ENCODE measurements at regions not wholly inside any gene's neighbourhood (a gene's known extent, or its start where the extent isn't known, plus 50 kb on each side); places are given as distances from the start of the nearest gene placed in this dataset.
"Not testable (repeated sequence)": the region's sequence is repeated elsewhere in the genome, so short reads cannot be mapped to it uniquely, and the experiment has no call there.

GRCh38 chr1:178609015-178609414 lies 96.1 kb downstream of the TEX35 start:
- DNase-seq = no peak

- DNase-seq = not testable (repeated sequence)
Measured at GRCh38 chr1:178610690-178611410, 97.9 kb downstream of the TEX35 start.

DNA sequence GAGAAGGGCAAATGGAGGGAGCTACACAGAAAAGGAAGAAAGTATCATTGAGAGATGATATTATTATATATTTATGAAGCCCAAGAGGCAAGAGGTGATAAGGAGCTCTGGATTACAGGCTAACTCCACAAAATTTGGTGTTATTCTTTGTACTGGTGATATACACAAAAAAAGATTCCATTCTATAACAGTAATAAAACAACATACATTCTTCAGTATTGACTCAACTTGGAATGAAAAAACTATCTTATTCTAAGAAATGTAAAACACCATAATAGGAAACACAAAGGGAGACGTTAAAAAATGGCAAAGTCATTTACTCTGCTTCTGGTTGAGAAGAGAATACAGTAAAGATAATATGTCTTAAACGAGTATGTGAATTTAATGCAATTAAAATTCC lies 99.4 kb downstream of the TEX35 start:
- no peak for DNase-seq

DNA sequence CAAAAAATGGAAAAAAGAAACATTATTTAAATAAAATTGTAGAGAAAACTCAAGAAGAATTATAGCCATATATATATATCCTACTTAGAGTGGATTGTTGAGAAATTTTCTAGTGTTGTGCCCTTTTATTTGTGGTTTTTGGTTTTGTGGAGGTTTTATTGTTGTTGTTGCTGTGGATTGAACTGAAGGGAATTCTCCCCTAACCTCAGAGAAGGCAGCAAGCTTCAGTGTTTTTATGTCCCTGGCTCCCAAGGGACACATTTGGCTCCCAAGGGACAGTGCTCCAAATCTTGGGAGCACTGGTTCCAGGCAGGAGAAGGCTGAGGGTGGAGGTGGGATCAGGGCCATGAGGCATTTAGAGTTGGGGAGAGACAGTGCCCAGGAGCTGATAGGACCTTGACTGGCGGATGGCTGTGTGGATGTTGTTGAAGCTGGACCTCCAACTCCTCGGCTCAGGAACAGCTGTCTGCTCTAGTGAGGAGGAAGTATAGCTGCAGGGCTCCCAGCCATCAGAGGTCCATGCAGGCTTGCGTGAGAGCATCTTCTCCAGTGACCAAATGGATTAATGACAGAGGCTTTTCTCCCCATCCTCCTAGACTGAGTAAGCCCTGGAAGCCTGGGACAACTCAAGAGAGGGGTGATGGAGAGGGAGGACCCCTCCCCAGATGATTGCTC lies 100.5 kb downstream of the TEX35 start:
- DNase-seq = no peak

GRCh38 chr1:178614286-178614685 lies 101.4 kb downstream of the TEX35 start:
- DNase-seq = no peak

GRCh38 chr1:178619042-178619927 lies 105.8 kb upstream of the RALGPS2 start:
- no peak for DNase-seq

DNA sequence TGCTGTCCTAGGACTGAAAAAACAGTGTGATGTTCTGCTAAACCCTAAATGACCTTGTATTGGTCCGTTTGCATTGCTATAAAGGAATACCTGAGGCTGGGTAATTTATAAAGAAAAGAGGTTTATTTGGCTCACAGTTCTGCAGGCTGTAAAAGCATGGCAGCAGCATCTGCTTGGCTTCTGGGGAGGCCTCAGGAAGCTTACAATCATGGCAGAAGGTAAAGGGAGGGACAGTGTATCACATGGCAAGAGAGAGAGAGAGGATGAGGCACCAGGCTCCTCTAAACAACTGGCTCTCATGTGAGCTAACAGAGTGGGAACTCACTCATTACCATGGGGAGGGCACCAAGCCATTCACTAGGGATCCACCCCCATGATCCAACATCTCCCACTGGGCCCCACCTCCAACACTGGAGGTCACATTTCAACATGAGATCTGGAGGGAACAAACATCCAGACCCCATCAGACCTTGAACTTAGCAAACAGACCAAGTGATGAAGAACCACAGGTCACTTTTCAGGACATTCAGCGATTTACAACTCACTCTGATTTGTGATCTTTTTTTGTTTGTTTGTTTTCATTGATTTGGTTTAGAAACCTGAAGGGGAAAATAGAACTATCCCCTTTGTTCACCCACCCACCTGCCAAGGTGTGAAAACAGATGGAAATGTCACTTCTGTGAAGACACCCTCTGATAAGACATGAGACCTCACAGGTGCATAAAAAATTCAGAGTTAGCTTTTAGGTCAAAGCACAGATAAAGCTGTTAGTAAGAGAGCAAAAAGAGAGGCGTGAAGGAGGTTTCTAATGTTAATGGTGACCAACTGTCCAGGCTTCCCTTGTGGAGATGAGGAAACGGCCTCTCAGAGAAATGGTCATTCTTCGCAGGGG lies 104.2 kb upstream of the RALGPS2 start:
- DNase-seq = no peak

- DNase-seq = no peak
Measured at GRCh38 chr1:178621822-178622221, 103.2 kb upstream of the RALGPS2 start.

DNA sequence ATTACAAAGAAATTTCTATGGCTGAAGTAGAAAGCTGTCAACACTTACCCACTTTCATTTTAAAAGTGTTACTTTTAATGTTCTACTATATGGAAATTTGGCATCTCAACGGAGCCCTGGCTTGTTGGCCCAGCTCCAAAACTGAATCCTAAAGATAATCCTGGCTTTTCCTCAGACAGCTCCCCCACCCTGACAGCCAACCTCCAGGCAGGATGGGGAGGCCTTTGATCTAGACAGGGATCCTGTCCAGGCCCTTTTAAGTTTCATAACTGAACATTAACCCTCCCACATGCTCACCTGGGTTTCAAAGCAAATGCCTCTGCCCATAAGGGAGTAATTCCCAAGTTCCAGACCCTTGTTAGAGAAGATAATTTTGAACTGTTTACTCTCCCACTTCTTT lies 99.3 kb upstream of the RALGPS2 start:
- no peak for DNase-seq

DNA sequence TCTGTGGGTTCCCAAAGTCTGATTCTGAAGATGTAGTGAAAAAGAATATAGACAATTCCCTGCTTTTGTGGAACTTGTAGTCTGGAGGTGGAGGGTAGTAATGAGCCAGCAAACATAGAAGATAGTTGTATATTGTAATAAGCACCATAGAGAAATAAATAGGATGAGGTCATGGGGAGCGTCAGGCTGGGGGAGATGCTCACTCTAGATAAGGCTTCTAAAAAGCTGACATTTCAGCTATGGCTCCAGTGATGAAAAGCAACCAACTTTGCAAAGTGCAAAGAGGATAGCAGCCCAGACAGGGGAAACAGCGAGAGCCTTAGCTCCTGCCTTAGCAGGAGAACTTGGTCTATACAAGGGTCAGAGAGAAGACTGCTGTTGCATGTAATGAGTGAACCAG lies 98.0 kb upstream of the RALGPS2 start:
- no peak for DNase-seq

DNA sequence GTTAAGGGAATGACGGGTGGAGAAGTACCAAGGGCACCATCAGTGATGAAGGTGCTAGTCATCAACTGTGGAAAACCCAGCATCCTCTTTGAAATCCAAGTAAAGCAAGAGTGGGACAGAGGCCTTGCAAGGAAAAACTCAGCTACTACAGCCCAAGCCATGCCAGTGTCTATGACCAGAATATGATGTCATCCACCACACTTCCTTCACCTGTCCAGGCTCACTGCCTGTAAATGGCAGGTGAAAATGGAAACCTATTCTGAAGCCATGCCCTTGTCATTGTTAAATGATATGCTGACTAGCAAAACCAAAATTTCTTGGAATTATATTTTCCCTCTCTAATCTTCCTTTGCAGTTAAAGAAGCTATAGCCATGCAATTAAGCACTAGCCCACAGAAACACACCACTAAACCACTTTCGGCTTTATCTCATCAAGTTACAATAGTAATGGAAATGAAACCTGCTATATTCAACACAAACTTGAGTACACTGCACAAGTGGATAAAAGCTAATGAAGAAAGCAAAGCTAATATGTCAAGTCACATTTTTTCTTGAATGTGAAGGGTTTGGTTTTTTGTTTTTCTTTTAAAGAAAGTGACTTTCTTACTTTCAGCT lies 96.3 kb upstream of the RALGPS2 start:
- DNase-seq = no peak

DNA sequence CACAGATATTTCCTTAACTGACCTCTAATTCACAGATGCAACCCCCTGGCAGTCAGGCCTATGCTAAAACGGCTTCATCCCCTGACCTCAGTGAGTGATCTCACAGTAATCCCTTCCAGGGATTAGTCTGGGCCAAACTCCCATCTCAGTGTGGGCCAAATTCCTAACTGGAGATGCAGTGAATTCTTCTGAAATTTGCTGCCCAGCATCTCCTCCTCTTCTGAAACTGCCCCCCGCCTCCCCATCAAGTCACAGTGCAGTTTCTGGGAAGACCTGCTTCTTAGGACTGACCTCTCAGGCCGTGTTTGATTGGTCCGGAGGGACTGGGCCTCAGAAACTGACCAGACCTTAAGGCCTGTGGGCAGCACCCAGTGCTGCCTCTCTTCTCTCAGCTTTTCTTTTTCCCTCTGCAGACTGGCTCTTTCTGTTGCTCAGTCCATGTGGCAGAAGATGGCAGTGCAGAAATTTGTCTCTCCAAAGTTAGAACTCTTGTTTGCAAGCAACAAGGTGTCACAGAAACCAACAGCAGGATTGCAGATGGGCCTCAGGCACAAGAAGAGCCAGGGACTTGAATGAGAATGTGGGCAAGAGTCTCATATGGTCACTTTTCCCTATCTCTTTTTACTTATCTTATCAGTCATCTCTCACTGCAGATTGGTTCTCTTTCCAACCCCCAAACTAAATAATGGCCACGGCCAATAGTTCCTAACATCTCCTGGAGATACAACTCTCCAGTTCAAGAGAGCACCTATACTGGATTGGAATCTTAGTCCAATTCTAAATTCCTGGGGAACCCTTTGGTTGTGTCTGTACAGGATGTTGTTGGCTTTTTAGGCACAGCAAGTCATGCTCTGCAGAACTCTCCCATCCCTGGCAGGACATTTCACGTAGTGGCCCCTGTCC lies 95.5 kb upstream of the RALGPS2 start:
- DNase-seq = no peak

- no peak for DNase-seq
Measured at GRCh38 chr1:178630417-178630816, 94.6 kb upstream of the RALGPS2 start.

DNA sequence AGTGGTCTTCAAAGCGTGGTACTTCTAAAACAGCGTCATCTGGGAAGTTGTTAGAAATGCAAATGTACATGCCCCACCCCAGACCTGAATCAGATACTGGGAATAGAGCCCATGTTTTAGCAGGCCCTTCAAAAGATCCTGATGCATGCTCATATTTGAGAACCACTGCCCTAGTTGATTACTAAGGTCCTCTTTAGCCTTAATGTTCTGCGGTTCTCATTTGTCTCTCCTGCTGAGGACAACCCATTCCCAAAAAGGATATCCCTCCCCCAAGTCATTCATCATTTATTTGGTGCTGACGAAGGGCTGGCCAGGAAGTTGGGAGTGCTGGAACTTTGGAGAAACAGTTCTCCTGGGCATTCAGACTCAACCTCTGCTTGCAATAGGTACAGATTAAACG lies 92.4 kb upstream of the RALGPS2 start:
- no peak for DNase-seq

DNA sequence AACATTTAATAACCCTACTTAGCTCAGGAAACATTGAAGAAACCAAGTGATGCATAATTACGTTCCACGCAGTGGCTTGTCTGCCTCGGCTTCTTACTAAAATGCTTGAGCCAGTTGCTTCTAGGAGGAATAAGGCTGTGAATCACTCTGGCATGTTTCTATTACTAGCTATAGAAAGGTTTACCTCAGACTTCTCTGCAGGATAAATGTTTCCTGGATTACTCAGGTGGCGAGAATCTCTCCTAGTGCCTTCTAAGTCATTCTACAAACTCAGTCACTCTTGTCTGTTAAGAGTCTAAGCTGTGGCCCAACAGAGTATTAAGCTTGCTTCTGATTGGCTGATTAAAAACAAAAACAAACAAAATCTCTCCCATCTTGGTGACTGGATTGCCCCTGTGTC lies 92.0 kb upstream of the RALGPS2 start:
- no peak for DNase-seq

DNA sequence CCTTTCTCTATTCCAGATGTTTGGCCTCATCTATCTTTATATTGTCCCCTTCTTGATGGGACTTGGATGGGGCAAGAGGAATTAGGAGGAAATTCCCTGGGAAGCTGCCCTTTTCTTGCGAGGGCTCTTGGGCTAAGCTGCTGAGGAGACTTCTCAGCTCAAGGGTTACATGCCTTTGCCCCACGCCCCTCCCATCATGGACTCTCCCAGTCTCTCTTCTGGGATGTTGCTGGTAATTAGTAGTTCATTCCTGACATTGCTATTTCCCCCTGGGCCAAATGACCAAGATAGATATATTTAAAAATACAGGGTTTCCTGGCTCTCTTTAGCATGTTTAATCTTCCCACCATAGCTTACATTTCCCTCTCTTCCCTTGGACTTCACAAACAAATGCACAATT lies 90.6 kb upstream of the RALGPS2 start:
- no peak for DNase-seq

DNA sequence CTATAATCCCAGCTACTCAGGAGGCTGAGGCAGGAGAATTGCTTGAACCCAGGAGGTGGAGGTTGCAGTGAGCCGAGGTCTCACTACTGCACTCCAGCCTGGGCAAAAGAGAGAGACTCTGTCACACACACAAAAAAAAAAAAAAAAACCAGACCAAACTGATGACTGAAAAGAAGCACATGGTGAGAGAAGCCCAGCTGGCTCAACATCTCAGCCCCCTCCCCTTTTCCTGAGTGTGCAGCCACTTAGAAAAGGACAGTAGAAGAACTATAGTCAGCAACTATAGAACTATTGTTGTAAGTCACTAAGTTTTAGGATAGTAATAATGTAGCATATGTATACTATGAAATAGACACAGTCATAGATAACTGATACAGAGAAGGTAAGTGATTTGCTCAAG lies 87.2 kb upstream of the RALGPS2 start:
- DNase-seq = no peak

- no peak for DNase-seq
Measured at GRCh38 chr1:178639326-178639725, 85.7 kb upstream of the RALGPS2 start.

DNA sequence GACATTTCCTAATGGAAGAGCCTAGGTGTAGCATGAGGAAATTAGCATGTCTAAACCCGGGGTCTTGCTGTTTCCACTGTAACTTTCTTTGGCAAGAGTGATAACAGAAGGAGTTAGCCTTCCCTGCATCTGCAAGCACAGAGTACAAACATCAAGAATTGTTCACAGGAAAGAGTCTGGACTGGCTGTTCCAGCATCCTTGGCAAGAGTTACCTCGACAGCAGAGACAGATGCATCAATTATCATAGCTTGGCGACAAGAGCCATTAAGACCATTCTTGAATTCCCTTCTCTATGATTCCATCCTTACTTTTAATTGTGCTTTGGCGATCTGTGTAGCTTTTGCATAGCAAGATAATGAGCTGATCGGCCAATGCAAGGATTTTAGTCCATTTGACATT lies 82.8 kb upstream of the RALGPS2 start:
- no peak for DNase-seq

GRCh38 chr1:178643349-178643748 lies 81.7 kb upstream of the RALGPS2 start:
- no peak for DNase-seq

- no peak for DNase-seq
Measured at GRCh38 chr1:178643831-178644230, 81.2 kb upstream of the RALGPS2 start.

Data from activated CD4-positive, alpha-beta T cell treated with anti-CD3 and anti-CD28 coated beads, Interleukin-2, Interleukin-6, amounts not matched to agents 100 ng/mL and 50 ng/mL, durations not matched to agents 16 hours and 8 hours (primary cell).